IMR-90 (cell line): ENCODE measurements at regions not wholly inside any gene's neighbourhood (a gene's known extent, or its start where the extent isn't known, plus 50 kb on each side); places are given as distances from the start of the nearest gene placed in this dataset.

Source experiments
- BHLHE40 ChIP-seq: fragments of 150-350 bp; IDR thresholded peaks from 2 replicates; pipeline ENCODE4 v1.6.1; 2016; ENCODE audit warnings: mild to moderate bottlenecking, low read depth, low read length
- CEBPB ChIP-seq: IDR thresholded peaks from 2 replicates; pipeline ENCODE4 v1.6.1; 2012; ENCODE audit warnings: low read depth, low read length, improper control_type of control experiment
- CTCF ChIP-seq: conservative IDR thresholded peaks from 2 replicates; pipeline ENCODE4 v1.5.1; 2012; ENCODE audit warnings: mild to moderate bottlenecking, low read depth, low read length, improper control_type of control experiment
- ELK1 ChIP-seq: fragments of 150-350 bp; IDR thresholded peaks from 2 replicates; pipeline ENCODE4 v1.6.1; 2016; ENCODE audit warnings: low read depth, mild to moderate bottlenecking, low read length, moderate library complexity, borderline replicate concordance
- MAFK ChIP-seq: IDR thresholded peaks from 2 replicates; pipeline ENCODE4 v1.6.1; 2012; ENCODE audit warnings: low read depth, low read length, improper control_type of control experiment
- MAZ ChIP-seq: IDR thresholded peaks from 2 replicates; pipeline ENCODE4 v1.6.1; 2012; ENCODE audit warnings: low read depth, mild to moderate bottlenecking, low read length, improper control_type of control experiment, moderate library complexity, borderline replicate concordance
- POLR2A ChIP-seq: IDR thresholded peaks from 2 replicates; pipeline ENCODE4 v1.6.1; 2012; ENCODE audit warnings: mild to moderate bottlenecking, low read depth, low read length
- RAD21 ChIP-seq: IDR thresholded peaks from 2 replicates; pipeline ENCODE4 v1.6.1; 2012; ENCODE audit warnings: low read length, improper control_type of control experiment
- RFX5 ChIP-seq: IDR thresholded peaks from 2 replicates; pipeline ENCODE4 v1.8.0; 2012; ENCODE audit warnings: low read depth, mild to moderate bottlenecking, low read length, moderate library complexity
- SMC3 ChIP-seq: fragments of 150-350 bp; IDR thresholded peaks from 2 replicates; pipeline ENCODE4 v1.6.1; 2016; ENCODE audit warnings: low read depth, mild to moderate bottlenecking, antibody characterized with exemption, low read length, moderate library complexity
- USF2 ChIP-seq: fragments of 150-350 bp; IDR thresholded peaks from 2 replicates; pipeline ENCODE4 v1.6.1; 2017; ENCODE audit warnings: mild to moderate bottlenecking, antibody characterized with exemption, low read length, low read depth

DNA sequence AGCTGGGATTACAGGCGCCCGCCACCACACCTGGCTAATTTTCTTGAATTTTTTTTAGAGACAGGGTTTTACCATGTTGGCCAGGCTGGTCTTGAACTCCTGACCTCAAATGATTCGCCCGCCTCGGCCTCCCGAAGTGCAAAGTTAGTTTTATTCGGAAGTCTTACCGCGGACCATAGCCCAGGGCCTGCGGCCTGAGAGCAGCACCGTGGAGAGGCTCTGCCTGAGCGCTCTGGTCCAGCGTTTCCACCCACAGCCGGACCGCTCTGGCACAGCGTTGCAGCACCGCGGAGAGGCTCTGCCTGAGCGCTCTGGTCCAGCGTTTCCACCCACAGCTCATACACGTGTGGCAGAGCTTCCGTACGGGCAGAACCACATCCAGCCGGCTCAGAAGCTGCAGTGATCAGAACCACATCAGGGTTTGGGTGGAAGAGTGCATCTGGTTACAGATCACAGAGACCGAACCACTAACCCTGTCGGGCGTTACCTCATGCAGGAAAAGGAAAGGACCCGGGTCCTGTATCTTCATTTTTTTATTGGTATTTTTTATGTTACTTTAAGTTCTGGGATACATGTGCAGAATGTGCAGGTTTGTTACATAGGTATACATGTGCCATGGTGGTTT, 102.4 kb upstream of the SOX1 start:
- TF ChIP-seq POLR2A = no peak
- TF ChIP-seq ELK1 = no peak
- no peak for TF ChIP-seq MAZ
- no peak for TF ChIP-seq CTCF
- no peak for TF ChIP-seq CEBPB
- no peak for TF ChIP-seq RAD21
- TF ChIP-seq USF2 = no peak
- TF ChIP-seq SMC3 = no peak
- TF ChIP-seq RFX5 = no peak
- TF ChIP-seq BHLHE40 = no peak
- no peak for TF ChIP-seq MAFK
